T follicular helper cell (primary cell): ENCODE measurements at regions not wholly inside any gene's neighbourhood (a gene's known extent, or its start where the extent isn't known, plus 50 kb on each side); places are given as distances from the start of the nearest gene placed in this dataset.

Source experiments
- DNase-seq: peaks from one replicate; pipeline ENCODE4 v3.0.0-alpha.2; 2020; ENCODE audit warnings: low read depth

GRCh38 chr13:111644750-111645149 lies 324.3 kb downstream of the TEX29 start:
- no peak for DNase-seq

GRCh38 chr13:111645198-111645597 lies 324.8 kb downstream of the TEX29 start:
- DNase-seq: no peak

GRCh38 chr13:111645598-111646455 lies 325.4 kb downstream of the TEX29 start:
- no peak for DNase-seq

GRCh38 chr13:111646456-111646855 lies 326.0 kb downstream of the TEX29 start:
- no peak for DNase-seq

- DNase-seq: no peak
Measured at GRCh38 chr13:111648885-111649284, 328.4 kb downstream of the TEX29 start.

GRCh38 chr13:111650626-111651025 lies 330.2 kb downstream of the TEX29 start:
- DNase-seq: no peak

- no peak for DNase-seq
Measured at GRCh38 chr13:111652676-111653075, 332.2 kb downstream of the TEX29 start.

- no peak for DNase-seq
Measured at GRCh38 chr13:111654531-111654930, 334.1 kb downstream of the TEX29 start.

GRCh38 chr13:111656439-111656838 lies 336.0 kb downstream of the TEX29 start:
- no peak for DNase-seq

- no peak for DNase-seq
Measured at GRCh38 chr13:111657013-111657412, 336.6 kb downstream of the TEX29 start.

- DNase-seq: no peak
Measured at GRCh38 chr13:111658145-111659100, 338.0 kb downstream of the TEX29 start.

GRCh38 chr13:111659219-111659775 lies 338.9 kb downstream of the TEX29 start:
- no peak for DNase-seq

- DNase-seq: no peak
Measured at GRCh38 chr13:111659842-111660241, 339.4 kb downstream of the TEX29 start.

GRCh38 chr13:111661052-111661451 lies 340.6 kb downstream of the TEX29 start:
- DNase-seq: no peak

GRCh38 chr13:111661776-111662175 lies 341.3 kb downstream of the TEX29 start:
- no peak for DNase-seq

- DNase-seq: no peak
Measured at GRCh38 chr13:111662451-111662850, 342.0 kb downstream of the TEX29 start.

- no peak for DNase-seq
Measured at GRCh38 chr13:111662895-111663294, 342.5 kb downstream of the TEX29 start.

- no peak for DNase-seq
Measured at GRCh38 chr13:111663505-111663904, 343.1 kb downstream of the TEX29 start.

- no peak for DNase-seq
Measured at GRCh38 chr13:111663953-111664421, 343.5 kb downstream of the TEX29 start.

GRCh38 chr13:111664696-111665095 lies 344.3 kb downstream of the TEX29 start:
- DNase-seq: no peak

GRCh38 chr13:111665691-111666095 lies 345.3 kb downstream of the TEX29 start:
- no peak for DNase-seq

GRCh38 chr13:111666164-111666776 lies 345.8 kb downstream of the TEX29 start:
- no peak for DNase-seq
